ENCODE measurements at regions not wholly inside any gene's neighbourhood (a gene's known extent, or its start where the extent isn't known, plus 50 kb on each side); places are given as distances from the start of the nearest gene placed in this dataset.
A peak's percentile ranks its signal among the peaks of the same experiment; 100 is the strongest.

DNA sequence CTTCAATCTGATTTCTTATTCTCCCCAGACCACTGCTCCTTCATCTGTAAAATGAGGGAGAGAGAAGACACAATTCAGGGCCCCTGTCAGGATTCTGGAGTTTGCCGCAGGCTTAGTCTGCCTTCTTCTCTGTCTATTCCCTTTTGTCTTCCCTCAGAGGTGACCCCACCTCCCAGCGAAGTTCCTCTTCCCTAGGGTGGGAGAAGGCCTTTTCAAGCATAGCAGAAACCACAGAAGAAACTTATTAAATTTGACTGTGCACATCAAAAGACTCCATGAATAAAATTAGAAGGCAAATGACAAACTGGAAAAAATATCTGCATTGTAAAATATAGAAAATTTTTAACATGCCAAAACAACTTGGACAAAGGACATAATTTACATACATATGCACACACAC, 148.8 kb downstream of the HNRNPD start:
- no CpG with 5 or more reads among the region's 2 CpGs for WGBS (ENCODE audit: insufficient coverage)
- no peaks in the 10 kb centered on the region for H4K20me1 ChIP-seq (ENCODE audit: control insufficient read depth, insufficient read depth, low read length, poor library complexity, severe bottlenecking)
- H3K27ac Mint-ChIP-seq, result no peak overlapping the region
- no peak overlapping the region for H3K9ac ChIP-seq (ENCODE audit: low read length)
- peaks cover 10 to 14% of the 10 kb centered on the region in 2 donors for H3K4me1 ChIP-seq (ENCODE audit: control insufficient read depth in 2 of 2, insufficient read depth in 2 of 2, low read length in 2 of 2)
- intact Hi-C loops (cut with micrococcal nuclease), result no loop called here
- no peak overlapping the region for H3K4me3 ChIP-seq (ENCODE audit: control extremely low read depth in 1 of 5, extremely low read depth in 1 of 5, insufficient read depth in 1 of 5, low read depth in 2 of 5, low read length in 4 of 5)
- no peak overlapping the region for H3K4me2 ChIP-seq (replicated peaks; ENCODE audit: low read depth, low read length, poor library complexity, severe bottlenecking)
- ChIA-PET CTCF (no interaction called here), POLR2A (no interaction called here)
- ATAC-seq (ENCODE audit: low read depth) (no peak), DNase-seq (no peak)
- peaks cover 0 to 4% (median 0%) of the 10 kb centered on the region in 3 donors for H3K9me3 ChIP-seq (ENCODE audit: control extremely low read depth in 1 of 3, control insufficient read depth in 2 of 3, insufficient read depth in 1 of 3, low read length in 2 of 3)
- H3K4me1 Mint-ChIP-seq, result peaks cover 12% of the 10 kb centered on the region
- no peak overlapping the region for H3K4me3 Mint-ChIP-seq
- H3K9me3 Mint-ChIP-seq (ENCODE audit: insufficient read depth), result no peaks in the 10 kb centered on the region
- no peaks in the 10 kb centered on the region for H3K27me3 ChIP-seq (replicated peaks in 1 of 4; ENCODE audit: control extremely low read depth in 1 of 4, control insufficient read depth in 3 of 4, insufficient read depth in 4 of 4, low read length in 3 of 4)
- TF ChIP-seq EZH2 (IDR thresholded peaks at IDR 0.05; ENCODE audit: borderline replicate concordance, insufficient read depth, low read depth, low read length, poor library complexity, severe bottlenecking) (no peak), CTCF (IDR thresholded peaks at IDR 0.05) (no peak)
- no peak overlapping the region for H3K27ac ChIP-seq (ENCODE audit: low read length in 2 of 2)
- no peaks in the 10 kb centered on the region for H3K36me3 ChIP-seq (replicated peaks in 1 of 2; ENCODE audit: control extremely low read depth in 1 of 2, control insufficient read depth in 1 of 2, extremely low read depth in 1 of 2, insufficient read depth in 2 of 2, low read length in 1 of 2)
- H3K79me2 ChIP-seq (ENCODE audit: control insufficient read depth, insufficient read depth, low read length), result no peaks in the 10 kb centered on the region
- peaks cover 14% of the 10 kb centered on the region for H3K27me3 Mint-ChIP-seq
- no peak overlapping the region for H2AFZ ChIP-seq (ENCODE audit: insufficient read depth, low read depth, low read length, poor library complexity, severe bottlenecking)

GRCh38 chr4:82223715-82224114, 150.1 kb downstream of the HNRNPD start:
- Histone ChIP-seq H3K9me3 (ENCODE audit: control extremely low read depth in 1 of 3, control insufficient read depth in 2 of 3, insufficient read depth in 1 of 3, low read length in 2 of 3) (peaks cover 0 to 4% (median 0%) of the 10 kb centered on the region in 3 donors), H3K4me1 (ENCODE audit: control insufficient read depth in 2 of 2, insufficient read depth in 2 of 2, low read length in 2 of 2) (peaks cover 10 to 14% of the 10 kb centered on the region in 2 donors), H3K4me3 (ENCODE audit: control extremely low read depth in 1 of 5, extremely low read depth in 1 of 5, insufficient read depth in 1 of 5, low read depth in 2 of 5, low read length in 4 of 5) (peak overlapping the region in 3 of 5 experiments; percentile 7 to 29 (median 20)), H3K27me3 (replicated peaks in 1 of 4; ENCODE audit: control extremely low read depth in 1 of 4, control insufficient read depth in 3 of 4, insufficient read depth in 4 of 4, low read length in 3 of 4) (no peaks in the 10 kb centered on the region), H3K79me2 (ENCODE audit: control insufficient read depth, insufficient read depth, low read length) (no peaks in the 10 kb centered on the region), H3K36me3 (replicated peaks in 1 of 2; ENCODE audit: control extremely low read depth in 1 of 2, control insufficient read depth in 1 of 2, extremely low read depth in 1 of 2, insufficient read depth in 2 of 2, low read length in 1 of 2) (no peaks in the 10 kb centered on the region), H3K4me2 (replicated peaks; ENCODE audit: low read depth, low read length, poor library complexity, severe bottlenecking) (peak overlapping the region; percentile 53), H3K9ac (ENCODE audit: low read length) (peak overlapping the region; percentile 7), H4K20me1 (ENCODE audit: control insufficient read depth, insufficient read depth, low read length, poor library complexity, severe bottlenecking) (no peaks in the 10 kb centered on the region), H3K27ac (ENCODE audit: low read length in 2 of 2) (peak overlapping the region in 1 of 2 donors; percentile 14), H2AFZ (ENCODE audit: insufficient read depth, low read depth, low read length, poor library complexity, severe bottlenecking) (peak overlapping the region; percentile 37)
- ChIA-PET CTCF (interaction anchor here (0.6 kb wide), 1 partner anchor 150 kb away, joined by 4 read pairs; the partner anchor contains the start of gene HNRNPD), POLR2A (no interaction called here)
- WGBS (ENCODE audit: insufficient coverage), result 3% methylated on average over 4 of the region's 4 CpGs
- Mint-ChIP-seq H3K27ac (peak overlapping the region; percentile 11), H3K4me1 (peaks cover 12% of the 10 kb centered on the region), H3K27me3 (peaks cover 14% of the 10 kb centered on the region), H3K4me3 (peak overlapping the region; percentile 33), H3K9me3 (ENCODE audit: insufficient read depth) (no peaks in the 10 kb centered on the region)
- DNase-seq, result peak; percentile 75
- TF ChIP-seq CTCF (IDR thresholded peaks at IDR 0.05) (no peak), EZH2 (IDR thresholded peaks at IDR 0.05; ENCODE audit: borderline replicate concordance, insufficient read depth, low read depth, low read length, poor library complexity, severe bottlenecking) (no peak)
- intact Hi-C loops (cut with micrococcal nuclease), result loop anchor here (2.0 kb wide), 1 partner anchor 61 kb away; no protein-coding TSS in a partner anchor
- peak; percentile 98 for ATAC-seq (ENCODE audit: low read depth)
